Calu3 (cell line): ENCODE measurements at regions not wholly inside any gene's neighbourhood (a gene's known extent, or its start where the extent isn't known, plus 50 kb on each side); places are given as distances from the start of the nearest gene placed in this dataset.

Source experiments
- BruUV-seq: library from RNA; stranded (reverse); fragments of 400-500 nt; replicated peaks from 2 replicates; lab custom pipeline; 2021; lab: Mats Ljungman, UMichigan
- CTCF ChIA-PET: fragments of 300-600 bp; sonication (Branson Sonifier 250); formaldehyde crosslinking; loops from one replicate; lab custom pipeline; 2022; ENCODE audit warnings: antibody characterized with exemption; lab: Charles Lee
- DNase-seq: peaks from one replicate; pipeline ENCODE4 v3.0.0; 2022
- H3K27ac Mint-ChIP-seq: one replicate; pipeline ENCODE4 v1.8.0; 2022; ENCODE audit warnings: mixed read lengths; ENCODE audit not compliant: unreplicated experiment
- H3K27me3 Mint-ChIP-seq: one replicate; pipeline ENCODE4 v1.8.0; 2022; ENCODE audit warnings: mixed read lengths; ENCODE audit not compliant: unreplicated experiment
- H3K36me3 Mint-ChIP-seq: one replicate; pipeline ENCODE4 v1.8.0; 2022; ENCODE audit warnings: mild to moderate bottlenecking, moderate library complexity, mixed read lengths; ENCODE audit not compliant: insufficient read depth, unreplicated experiment
- H3K4me1 Mint-ChIP-seq: one replicate; pipeline ENCODE4 v1.8.0; 2022; ENCODE audit warnings: mild to moderate bottlenecking, low read depth, mixed read lengths; ENCODE audit not compliant: unreplicated experiment
- H3K4me3 Mint-ChIP-seq: one replicate; pipeline ENCODE4 v1.8.0; 2022; ENCODE audit warnings: mild to moderate bottlenecking, low read depth, moderate library complexity, mixed read lengths; ENCODE audit not compliant: unreplicated experiment
- H3K9me3 Mint-ChIP-seq: one replicate; pipeline ENCODE4 v1.8.0; 2022; ENCODE audit warnings: low read depth, mixed read lengths; ENCODE audit not compliant: unreplicated experiment
- CTCF ChIP-seq: fragments of 200-600 bp; IDR thresholded peaks from one replicate; pipeline ENCODE4 v1.8.0; 2022; ENCODE audit warnings: antibody characterized with exemption; ENCODE audit not compliant: unreplicated experiment
- intact Hi-C: fragments of 100-400 bp; cut with micrococcal nuclease; formaldehyde crosslinking; loops from one replicate; pipeline ENCODE4 v1.10.0; 2022; ENCODE audit not compliant: unreplicated experiment

GRCh38 chr6:131427434-131428058, 145.5 kb upstream of the ARG1 start:
- BruUV-seq = no TSS peak
- Mint-ChIP-seq H3K27me3 (peaks cover 29% of the 10 kb centered on the region), H3K4me3 (no peak overlapping the region), H3K36me3 (no peaks in the 10 kb centered on the region), H3K9me3 (peaks cover 6% of the 10 kb centered on the region), H3K27ac (no peak overlapping the region), H3K4me1 (no peaks in the 10 kb centered on the region)
- CTCF ChIA-PET = no interaction called here
- intact Hi-C loops = no loop called here
- no peak for TF ChIP-seq CTCF
- DNase-seq = no peak

GRCh38 chr6:131430531-131430930, 142.5 kb upstream of the ARG1 start:
- TF ChIP-seq CTCF = no peak
- CTCF ChIA-PET = no interaction called here
- Mint-ChIP-seq H3K27ac (no peak overlapping the region), H3K4me1 (no peaks in the 10 kb centered on the region), H3K36me3 (no peaks in the 10 kb centered on the region), H3K9me3 (peaks cover 6% of the 10 kb centered on the region), H3K27me3 (peaks cover 17% of the 10 kb centered on the region), H3K4me3 (no peak overlapping the region)
- intact Hi-C loops = no loop called here
- no TSS peak for BruUV-seq
- DNase-seq = no peak

GRCh38 chr6:131431718-131432117, 141.3 kb upstream of the ARG1 start:
- Mint-ChIP-seq H3K4me1 (no peaks in the 10 kb centered on the region), H3K36me3 (no peaks in the 10 kb centered on the region), H3K9me3 (peaks cover 6% of the 10 kb centered on the region), H3K27me3 (peaks cover 26% of the 10 kb centered on the region), H3K4me3 (no peak overlapping the region), H3K27ac (no peak overlapping the region)
- TF ChIP-seq CTCF = no peak
- BruUV-seq = no TSS peak
- CTCF ChIA-PET = no interaction called here
- DNase-seq = no peak
- intact Hi-C loops = no loop called here

GRCh38 chr6:131433927-131434326, 139.1 kb upstream of the ARG1 start:
- Mint-ChIP-seq H3K27ac (no peak overlapping the region), H3K4me1 (no peaks in the 10 kb centered on the region), H3K27me3 (peaks cover 39% of the 10 kb centered on the region), H3K4me3 (no peak overlapping the region), H3K36me3 (no peaks in the 10 kb centered on the region), H3K9me3 (peaks cover 5% of the 10 kb centered on the region)
- no TSS peak for BruUV-seq
- no peak for DNase-seq
- CTCF ChIA-PET = no interaction called here
- no peak for TF ChIP-seq CTCF
- intact Hi-C loops = no loop called here
